NB4 (cell line): ENCODE measurements at regions not wholly inside any gene's neighbourhood (a gene's known extent, or its start where the extent isn't known, plus 50 kb on each side); places are given as distances from the start of the nearest gene placed in this dataset.

Source experiments
- DNase-seq: peaks from one replicate; pipeline ENCODE4 v3.0.0; 2010; ENCODE audit warnings: low read depth
- H3K4me3 ChIP-seq: one replicate; pipeline ENCODE4 v1.5.1; 2011; ENCODE audit warnings: mild to moderate bottlenecking, low read depth, low read length, moderate library complexity
- CTCF ChIP-seq: IDR thresholded peaks from one replicate; pipeline ENCODE4 v1.5.1; 2012; ENCODE audit warnings: low read depth, low read length
- MAX ChIP-seq: IDR thresholded peaks from 2 replicates; pipeline ENCODE4 v1.6.1; 2011; ENCODE audit warnings: low read depth, low read length
- MYC ChIP-seq: IDR thresholded peaks from 2 replicates; pipeline ENCODE4 v1.6.1; 2011; ENCODE audit warnings: low read depth, low read length
- POLR2A ChIP-seq: IDR thresholded peaks from 2 replicates; pipeline ENCODE4 v1.6.1; 2011; ENCODE audit warnings: mild to moderate bottlenecking; ENCODE audit not compliant: insufficient read length; ENCODE audit errors: extremely low read depth

GRCh38 chr16:85315866-85316265 lies 203.6 kb upstream of the CIBAR2 start:
- DNase-seq, result no peak
- TF ChIP-seq MAX, result no peak
- no peak for TF ChIP-seq POLR2A
- no peak for TF ChIP-seq CTCF
- no peak for TF ChIP-seq MYC
- H3K4me3 ChIP-seq, result no peak overlapping the region

- no peak overlapping the region for H3K4me3 ChIP-seq
- DNase-seq, result peak; percentile 77
- peak; percentile 50; the same call in 1 of the 2 replicates for TF ChIP-seq MAX
- no peak for TF ChIP-seq POLR2A
- TF ChIP-seq MYC, result peak; percentile 31; the same call in 1 of the 2 replicates
- TF ChIP-seq CTCF, result peak; percentile 94
Measured at GRCh38 chr16:85316321-85316919, 204.1 kb upstream of the CIBAR2 start.

- TF ChIP-seq POLR2A (no peak), MYC (no peak), MAX (no peak), CTCF (no peak)
- H3K4me3 ChIP-seq, result no peak overlapping the region
- no peak for DNase-seq
Measured at GRCh38 chr16:85316944-85317343, 204.7 kb upstream of the CIBAR2 start.

- no peak overlapping the region for H3K4me3 ChIP-seq
- no peak for TF ChIP-seq CTCF
- no peak for TF ChIP-seq MAX
- no peak for TF ChIP-seq POLR2A
- TF ChIP-seq MYC, result no peak
- DNase-seq, result no peak
Measured at GRCh38 chr16:85317704-85318103, 205.4 kb upstream of the CIBAR2 start.

GRCh38 chr16:85319208-85319983 lies 207.1 kb upstream of the CIBAR2 start:
- TF ChIP-seq MAX (no peak), POLR2A (no peak), CTCF (no peak), MYC (no peak)
- no peak for DNase-seq
- no peak overlapping the region for H3K4me3 ChIP-seq
